Ishikawa (cell line): ENCODE measurements at regions not wholly inside any gene's neighbourhood (a gene's known extent, or its start where the extent isn't known, plus 50 kb on each side); places are given as distances from the start of the nearest gene placed in this dataset.

ENCODE experiments used
- CEBPB ChIP-seq: IDR thresholded peaks from 2 replicates; pipeline ENCODE4 v1.6.1; 2012
- CREB1 ChIP-seq: IDR thresholded peaks from 2 replicates; pipeline ENCODE4 v1.6.1; 2012; ENCODE audit warnings: low read depth
- EGR1 ChIP-seq: IDR thresholded peaks from 2 replicates; pipeline ENCODE4 v1.6.1; 2012
- EP300 ChIP-seq: IDR thresholded peaks from 2 replicates; pipeline ENCODE4 v1.6.1; 2012; ENCODE audit warnings: borderline replicate concordance
- FOXM1 ChIP-seq: IDR thresholded peaks from 2 replicates; pipeline ENCODE4 v1.6.1; 2012; ENCODE audit warnings: low read depth, borderline replicate concordance
- NFIC ChIP-seq: IDR thresholded peaks from 2 replicates; pipeline ENCODE4 v1.6.1; 2012
- RAD21 ChIP-seq: IDR thresholded peaks from 2 replicates; pipeline ENCODE4 v1.6.1; 2012; ENCODE audit warnings: low read depth
- REST ChIP-seq: IDR thresholded peaks from 2 replicates; pipeline ENCODE4 v1.6.1; 2012; ENCODE audit warnings: low read depth, mild to moderate bottlenecking
- TAF1 ChIP-seq: IDR thresholded peaks from 2 replicates; pipeline ENCODE4 v1.6.1; 2012; ENCODE audit warnings: low read depth, mild to moderate bottlenecking
- TCF12 ChIP-seq: IDR thresholded peaks from 2 replicates; pipeline ENCODE4 v1.6.1; 2012; ENCODE audit warnings: low read depth
- YY1 ChIP-seq: IDR thresholded peaks from 2 replicates; pipeline ENCODE4 v1.6.1; 2012; ENCODE audit warnings: low read depth
- TF ChIP-seq, protein P1 (sequence below): IDR thresholded peaks from 2 replicates; pipeline ENCODE4 v1.6.1; 2012

DNA sequence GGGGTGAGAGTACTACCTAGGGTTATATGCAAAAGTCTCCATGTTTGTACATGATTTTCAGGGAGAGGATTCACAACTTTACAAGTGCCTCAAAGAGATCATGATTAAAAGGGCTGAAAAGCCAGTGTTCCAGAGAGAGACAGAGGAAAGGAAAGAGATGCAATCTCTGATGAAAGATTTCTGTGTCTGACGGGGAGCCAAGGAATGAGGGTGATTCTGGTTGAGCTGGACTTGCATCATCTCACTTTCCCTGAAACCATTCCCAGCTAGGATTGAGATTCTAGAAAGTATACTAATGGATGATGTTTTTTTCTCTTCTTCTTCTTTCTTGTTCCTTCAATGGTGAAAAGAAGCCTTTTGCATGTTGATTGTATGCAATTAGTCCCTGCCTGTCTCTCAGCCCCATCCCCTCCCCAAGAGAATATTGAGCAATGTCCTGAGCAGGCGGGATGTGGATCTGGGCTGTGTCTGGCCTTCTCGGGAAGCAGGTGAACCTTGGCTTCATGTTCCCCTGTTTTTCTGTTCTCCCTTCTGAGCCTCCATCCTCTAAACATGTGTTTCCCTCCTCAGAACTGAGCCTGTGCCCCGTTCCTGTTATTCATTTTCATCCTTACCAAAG, 186.1 kb downstream of the ZNF365 start:
- no peak for TF ChIP-seq FOXM1
- no peak for TF ChIP-seq EP300
- no peak for TF ChIP-seq REST
- no peak for TF ChIP-seq TAF1
- no peak for TF ChIP-seq TCF12
- no peak for TF ChIP-seq EGR1
- TF ChIP-seq CREB1 = no peak
- TF ChIP-seq, protein P1, sequence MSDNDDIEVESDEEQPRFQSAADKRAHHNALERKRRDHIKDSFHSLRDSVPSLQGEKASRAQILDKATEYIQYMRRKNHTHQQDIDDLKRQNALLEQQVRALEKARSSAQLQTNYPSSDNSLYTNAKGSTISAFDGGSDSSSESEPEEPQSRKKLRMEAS = no peak
- no peak for TF ChIP-seq RAD21
- no peak for TF ChIP-seq CEBPB
- no peak for TF ChIP-seq NFIC
- no peak for TF ChIP-seq YY1
